ENCODE measurements at regions not wholly inside any gene's neighbourhood (a gene's known extent, or its start where the extent isn't known, plus 50 kb on each side); places are given as distances from the start of the nearest gene placed in this dataset.
A peak's percentile ranks its signal among the peaks of the same experiment; 100 is the strongest.
"Not testable (repeated sequence)": the region's sequence is repeated elsewhere in the genome, so short reads cannot be mapped to it uniquely, and the experiment has no call there.

DNA sequence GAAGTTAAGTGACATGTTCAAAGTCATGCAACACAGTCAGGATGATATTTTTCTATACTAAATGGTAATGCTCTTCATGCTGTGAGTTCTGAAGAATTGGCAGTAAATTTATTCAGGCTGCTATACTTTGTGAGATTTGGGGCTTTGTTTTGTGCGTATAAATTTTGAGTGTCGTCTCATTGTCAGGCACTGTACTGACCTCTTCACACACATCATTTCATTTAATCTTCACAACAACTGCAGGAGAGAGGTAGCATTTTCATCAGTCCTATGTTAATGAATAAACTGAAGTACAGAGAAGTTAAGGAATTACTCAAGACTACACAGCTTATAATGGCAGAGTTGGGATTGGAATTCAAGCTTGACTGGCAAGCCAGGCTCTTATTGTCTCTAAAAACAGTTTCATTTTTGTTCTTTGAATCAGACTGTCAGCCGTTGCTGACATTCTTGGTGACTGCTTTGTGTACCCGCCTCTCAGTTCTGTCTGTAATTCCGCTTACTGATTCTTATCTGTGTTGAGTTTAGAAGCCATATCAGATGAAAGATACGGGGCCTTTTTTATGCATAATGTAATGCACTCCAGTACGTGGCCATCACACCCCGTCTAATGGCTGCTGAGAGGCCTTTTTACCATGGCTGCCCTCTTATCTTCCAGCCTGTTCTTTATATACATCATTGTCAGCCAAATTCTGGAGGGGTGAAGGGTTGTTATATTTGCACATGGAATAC is 274.9 kb downstream of the UTRN start:
- CTCF ChIA-PET, result no interaction called here
- POLR2A ChIA-PET, result no interaction called here
- TF ChIP-seq, protein P1, sequence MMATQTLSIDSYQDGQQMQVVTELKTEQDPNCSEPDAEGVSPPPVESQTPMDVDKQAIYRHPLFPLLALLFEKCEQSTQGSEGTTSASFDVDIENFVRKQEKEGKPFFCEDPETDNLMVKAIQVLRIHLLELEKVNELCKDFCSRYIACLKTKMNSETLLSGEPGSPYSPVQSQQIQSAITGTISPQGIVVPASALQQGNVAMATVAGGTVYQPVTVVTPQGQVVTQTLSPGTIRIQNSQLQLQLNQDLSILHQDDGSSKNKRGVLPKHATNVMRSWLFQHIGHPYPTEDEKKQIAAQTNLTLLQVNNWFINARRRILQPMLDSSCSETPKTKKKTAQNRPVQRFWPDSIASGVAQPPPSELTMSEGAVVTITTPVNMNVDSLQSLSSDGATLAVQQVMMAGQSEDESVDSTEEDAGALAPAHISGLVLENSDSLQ (IDR thresholded peaks at IDR 0.05), result no peak
- no peak for TF ChIP-seq SUZ12 (IDR thresholded peaks at IDR 0.05)
- no peak for TF ChIP-seq HDGF (IDR thresholded peaks at IDR 0.05; ENCODE audit: borderline replicate concordance)
- TF ChIP-seq BHLHE40 (IDR thresholded peaks at IDR 0.05; ENCODE audit: borderline replicate concordance), result no peak
- no peak for TF ChIP-seq FOXA1 (IDR thresholded peaks at IDR 0.05)
- no peak for TF ChIP-seq SP1 (IDR thresholded peaks at IDR 0.05)
- TF ChIP-seq LEF1 (IDR thresholded peaks at IDR 0.05; ENCODE audit: borderline replicate concordance), result no peak
- no peak for TF ChIP-seq ELF4 (IDR thresholded peaks at IDR 0.05)
- TF ChIP-seq L3MBTL2 (conservative IDR thresholded peaks at IDR 0.05), result no peak
- no peak for TF ChIP-seq TARDBP (IDR thresholded peaks at IDR 0.05)
- TF ChIP-seq CTBP1 (IDR thresholded peaks at IDR 0.05; ENCODE audit: borderline replicate concordance), result no peak
- no peak for TF ChIP-seq ARNT (IDR thresholded peaks at IDR 0.05)
- no peak for TF ChIP-seq NFRKB (IDR thresholded peaks at IDR 0.05)
- no peak for TF ChIP-seq FOXK2 (IDR thresholded peaks at IDR 0.05)
- no peak for TF ChIP-seq FOXM1 (IDR thresholded peaks at IDR 0.05; ENCODE audit: borderline replicate concordance)
- TF ChIP-seq ZNF384 (IDR thresholded peaks at IDR 0.05), result no peak
- DNase-seq (ENCODE audit: extremely low spot score), result peak; percentile 14

DNA sequence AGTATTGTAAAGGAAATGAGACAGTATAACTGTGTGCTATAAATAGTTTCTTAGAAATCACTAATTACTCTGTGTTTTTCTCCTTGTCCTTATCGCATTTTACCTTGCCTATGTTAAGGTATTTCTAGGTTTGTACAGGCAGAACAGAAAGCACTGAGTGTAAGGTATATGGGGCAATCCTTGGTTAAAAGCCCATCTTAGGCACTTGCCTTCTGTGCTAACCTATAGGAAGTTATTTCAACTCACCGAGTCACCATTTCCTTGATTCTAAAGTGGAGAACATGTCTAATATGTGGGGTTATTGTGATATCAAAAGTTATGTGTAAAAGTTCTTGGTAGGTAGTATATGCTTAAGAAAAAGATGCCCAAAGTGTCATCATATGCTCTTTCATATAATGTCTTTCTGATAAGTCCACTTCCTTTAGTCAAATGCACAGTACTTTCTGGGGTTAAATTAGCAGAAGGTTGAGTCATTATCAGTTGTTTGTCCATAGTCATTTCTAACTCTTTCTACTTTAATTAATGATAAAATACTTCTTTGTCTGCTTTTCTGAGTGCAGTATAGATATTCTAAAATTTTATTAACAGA is 276.4 kb downstream of the UTRN start:
- POLR2A ChIA-PET, result no interaction called here
- CTCF ChIA-PET, result no interaction called here
- TF ChIP-seq SP1 (IDR thresholded peaks at IDR 0.05) (no peak), ELF4 (IDR thresholded peaks at IDR 0.05) (no peak), FOXA1 (IDR thresholded peaks at IDR 0.05) (no peak), CTBP1 (IDR thresholded peaks at IDR 0.05; ENCODE audit: borderline replicate concordance) (no peak), HDGF (IDR thresholded peaks at IDR 0.05; ENCODE audit: borderline replicate concordance) (no peak), LEF1 (IDR thresholded peaks at IDR 0.05; ENCODE audit: borderline replicate concordance) (no peak), SUZ12 (IDR thresholded peaks at IDR 0.05) (no peak), ARNT (IDR thresholded peaks at IDR 0.05) (no peak), FOXM1 (IDR thresholded peaks at IDR 0.05; ENCODE audit: borderline replicate concordance) (no peak), NFRKB (IDR thresholded peaks at IDR 0.05) (no peak), BHLHE40 (IDR thresholded peaks at IDR 0.05; ENCODE audit: borderline replicate concordance) (no peak), ZNF384 (IDR thresholded peaks at IDR 0.05) (no peak), TARDBP (IDR thresholded peaks at IDR 0.05) (no peak), FOXK2 (IDR thresholded peaks at IDR 0.05) (no peak), L3MBTL2 (conservative IDR thresholded peaks at IDR 0.05) (no peak)
- TF ChIP-seq, protein P1 (IDR thresholded peaks at IDR 0.05), result no peak
- no peak for DNase-seq (ENCODE audit: extremely low spot score)

DNA sequence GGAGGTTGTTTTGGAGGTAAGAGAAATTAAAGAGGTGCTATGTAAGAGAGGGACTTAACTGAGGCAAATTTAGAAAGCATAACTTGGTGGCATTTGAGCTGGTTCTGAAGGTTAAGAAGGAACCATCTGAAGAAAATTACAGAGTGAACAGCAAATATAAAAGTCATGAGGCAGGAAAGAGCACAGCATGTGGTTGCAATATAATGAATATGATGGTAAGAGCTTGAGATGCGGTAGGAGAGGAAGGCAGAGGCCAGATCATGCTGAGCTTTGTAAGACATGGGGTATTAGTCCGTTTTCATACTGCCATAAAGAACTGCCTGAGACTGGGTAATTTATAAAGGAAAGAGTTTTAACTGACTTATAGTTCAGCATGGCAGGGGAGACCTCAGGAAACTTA is 279.1 kb downstream of the UTRN start:
- no peak for DNase-seq (ENCODE audit: extremely low spot score)
- ChIA-PET POLR2A (interaction anchor here (0.5 kb wide), 1 partner anchor 646 kb away, joined by 3 read pairs; no protein-coding TSS in a partner anchor), CTCF (no interaction called here)
- TF ChIP-seq ZNF384 (IDR thresholded peaks at IDR 0.05), result no peak

DNA sequence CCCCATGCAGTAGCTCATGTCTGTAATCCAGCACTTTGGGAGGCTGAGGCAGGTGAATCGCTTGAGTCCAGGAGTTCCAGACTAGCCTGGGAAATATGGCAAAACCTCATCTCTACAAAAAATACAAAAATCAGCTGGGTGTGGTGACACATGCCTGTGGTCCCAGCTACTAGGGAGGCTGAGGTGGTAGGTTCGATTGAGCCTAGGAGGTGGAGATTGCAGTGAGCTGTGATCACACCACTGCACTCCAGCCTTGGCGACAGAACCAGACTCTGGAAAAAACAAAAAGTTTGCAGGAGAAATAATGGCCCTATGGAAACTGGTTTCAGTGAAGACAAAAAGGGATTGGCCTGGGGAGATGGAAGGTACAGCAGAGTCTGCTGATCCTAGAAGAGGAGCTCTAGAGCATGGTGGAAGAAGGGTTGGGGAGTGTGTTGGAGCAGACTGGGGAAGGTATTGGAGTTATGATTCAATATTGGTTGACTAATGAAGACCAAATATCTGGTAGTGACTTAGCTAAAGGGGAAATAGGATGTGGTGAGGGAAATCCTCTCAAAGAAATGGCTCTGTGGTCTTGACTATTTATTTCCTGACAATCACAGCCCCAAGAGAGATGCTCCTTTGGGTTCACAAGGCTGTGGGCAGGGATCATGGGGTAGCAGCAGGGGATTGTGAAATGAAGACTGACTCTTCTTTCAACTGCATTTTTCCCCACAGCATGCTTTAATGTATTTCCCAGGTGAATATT is 281.9 kb downstream of the UTRN start:
- no peak for TF ChIP-seq CTBP1 (IDR thresholded peaks at IDR 0.05; ENCODE audit: borderline replicate concordance)
- no peak for TF ChIP-seq ELF4 (IDR thresholded peaks at IDR 0.05)
- no peak for TF ChIP-seq BHLHE40 (IDR thresholded peaks at IDR 0.05; ENCODE audit: borderline replicate concordance)
- TF ChIP-seq SUZ12 (IDR thresholded peaks at IDR 0.05), result no peak
- no peak for TF ChIP-seq L3MBTL2 (conservative IDR thresholded peaks at IDR 0.05)
- TF ChIP-seq FOXM1 (IDR thresholded peaks at IDR 0.05; ENCODE audit: borderline replicate concordance), result no peak
- ChIA-PET POLR2A (no interaction called here), CTCF (interaction anchor here (0.6 to 0.7 kb wide), 2 partner anchors 16 to 1998 kb away, joined by 3 read pairs; no protein-coding TSS in a partner anchor)
- no peak for DNase-seq (ENCODE audit: extremely low spot score)

DNA sequence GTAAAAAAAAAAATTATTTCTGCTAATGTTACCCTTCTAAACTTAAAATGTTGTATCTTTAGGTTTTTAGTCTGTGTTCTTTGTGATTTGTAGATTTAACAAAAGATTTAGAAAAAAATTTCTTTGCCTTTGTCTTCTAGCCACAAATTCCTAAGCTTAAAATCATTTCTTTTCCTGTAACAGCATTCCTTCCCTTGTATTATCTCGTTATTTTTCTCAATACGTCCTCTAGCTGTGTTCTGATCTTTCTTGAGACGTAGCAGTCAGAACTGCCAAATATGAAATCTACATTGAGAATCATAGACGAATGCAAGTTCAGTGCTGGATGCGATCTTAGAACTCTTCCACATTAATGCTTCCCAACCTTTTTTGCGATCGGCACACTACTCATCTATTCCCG is 283.1 kb downstream of the UTRN start:
- CTCF ChIA-PET, result interaction anchor here (0.7 kb wide), 1 partner anchor 463 kb away, joined by 3 read pairs; no protein-coding TSS in a partner anchor
- DNase-seq (ENCODE audit: extremely low spot score), result no peak
- TF ChIP-seq BHLHE40 (IDR thresholded peaks at IDR 0.05; ENCODE audit: borderline replicate concordance), result no peak
- TF ChIP-seq FOXM1 (IDR thresholded peaks at IDR 0.05; ENCODE audit: borderline replicate concordance), result no peak
- TF ChIP-seq ELF4 (IDR thresholded peaks at IDR 0.05), result no peak
- no peak for TF ChIP-seq ARNT (IDR thresholded peaks at IDR 0.05)
- no peak for TF ChIP-seq NFRKB (IDR thresholded peaks at IDR 0.05)
- TF ChIP-seq FOXA1 (IDR thresholded peaks at IDR 0.05), result no peak
- TF ChIP-seq HDGF (IDR thresholded peaks at IDR 0.05; ENCODE audit: borderline replicate concordance), result no peak
- TF ChIP-seq CTBP1 (IDR thresholded peaks at IDR 0.05; ENCODE audit: borderline replicate concordance), result no peak
- TF ChIP-seq L3MBTL2 (conservative IDR thresholded peaks at IDR 0.05), result no peak
- no peak for TF ChIP-seq SP1 (IDR thresholded peaks at IDR 0.05)
- no peak for TF ChIP-seq ZNF384 (IDR thresholded peaks at IDR 0.05)
- no peak for TF ChIP-seq TARDBP (IDR thresholded peaks at IDR 0.05)
- TF ChIP-seq LEF1 (IDR thresholded peaks at IDR 0.05; ENCODE audit: borderline replicate concordance), result no peak
- no peak for TF ChIP-seq FOXK2 (IDR thresholded peaks at IDR 0.05)
- TF ChIP-seq SUZ12 (IDR thresholded peaks at IDR 0.05), result no peak
- TF ChIP-seq, protein P1 (IDR thresholded peaks at IDR 0.05), result no peak
- POLR2A ChIA-PET, result no interaction called here

DNA sequence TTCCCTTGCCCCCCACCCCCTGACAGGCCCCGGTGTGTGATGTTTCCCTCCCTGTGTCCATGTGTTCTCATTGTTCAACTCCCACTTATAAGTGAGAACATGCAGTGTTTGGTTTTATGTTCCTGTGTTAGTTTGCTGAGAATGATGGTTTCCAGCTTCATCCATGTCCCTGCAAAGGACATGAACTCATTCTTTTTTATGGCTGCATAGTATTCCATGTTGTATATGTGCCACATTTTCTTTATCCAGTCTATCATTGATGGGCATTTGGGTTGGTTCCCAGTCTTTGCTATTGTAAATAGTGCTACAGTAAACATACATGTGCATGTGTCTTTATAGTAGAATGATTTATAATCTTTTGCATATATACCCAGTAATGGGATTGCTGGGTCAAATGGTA is 287.4 kb downstream of the UTRN start:
- CTCF ChIA-PET; DNase-seq (ENCODE audit: extremely low spot score); POLR2A ChIA-PET: not testable (repeated sequence)
